C4-2B (cell line): ENCODE measurements at regions not wholly inside any gene's neighbourhood (a gene's known extent, or its start where the extent isn't known, plus 50 kb on each side); places are given as distances from the start of the nearest gene placed in this dataset.
A peak's percentile ranks its signal among the peaks of the same experiment; 100 is the strongest.

ENCODE experiments used
- H3K27ac ChIP-seq: fragments of 450-650 bp; 2 replicates; pipeline ENCODE4 v1.5.1; 2017
- CTCF ChIP-seq: fragments of 450-650 bp; conservative IDR thresholded peaks from 2 replicates; pipeline ENCODE4 v1.5.1; 2017; ENCODE audit warnings: mild to moderate bottlenecking
- ZFX ChIP-seq: fragments of 450-650 bp; IDR thresholded peaks from 2 replicates; pipeline ENCODE4 v1.6.1; 2017

- TF ChIP-seq ZFX (no peak), CTCF (no peak)
- H3K27ac ChIP-seq, result no peak overlapping the region
Measured at GRCh38 chr12:42749239-42749638, 159.7 kb upstream of the PRICKLE1 start.

DNA sequence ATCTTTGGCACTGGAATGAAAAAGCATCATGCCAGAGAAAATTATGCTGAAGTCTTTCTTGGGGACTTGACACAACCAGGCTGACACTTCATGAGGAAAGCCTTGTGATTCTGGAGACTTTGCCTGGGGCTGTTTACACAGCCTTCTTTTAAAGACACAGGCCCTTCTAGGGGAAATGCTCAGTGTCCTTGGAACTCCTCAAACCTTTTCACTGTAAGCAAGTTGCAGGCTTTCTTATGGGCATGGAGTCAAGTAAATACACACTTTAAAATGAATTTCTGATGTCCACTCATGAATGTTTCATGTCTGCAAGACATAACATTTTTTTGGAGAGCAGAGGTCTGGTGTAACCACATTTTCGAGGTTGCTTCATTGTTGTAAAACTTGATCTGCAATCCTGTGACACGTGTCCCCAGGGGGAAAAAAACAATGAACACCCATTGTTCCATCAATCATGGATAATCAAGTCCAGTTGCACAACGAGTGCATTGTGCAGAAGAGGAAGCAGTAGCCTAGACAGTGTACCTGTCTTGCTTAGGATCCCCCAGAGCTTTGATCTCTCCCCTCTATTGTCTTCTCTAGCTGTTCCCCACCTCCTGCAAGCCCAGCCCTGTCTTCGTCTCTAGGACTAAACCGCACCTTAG is 155.1 kb upstream of the PRICKLE1 start:
- H3K27ac ChIP-seq, result peak overlapping the region; percentile 19; the same call in 1 of the 2 replicates

DNA sequence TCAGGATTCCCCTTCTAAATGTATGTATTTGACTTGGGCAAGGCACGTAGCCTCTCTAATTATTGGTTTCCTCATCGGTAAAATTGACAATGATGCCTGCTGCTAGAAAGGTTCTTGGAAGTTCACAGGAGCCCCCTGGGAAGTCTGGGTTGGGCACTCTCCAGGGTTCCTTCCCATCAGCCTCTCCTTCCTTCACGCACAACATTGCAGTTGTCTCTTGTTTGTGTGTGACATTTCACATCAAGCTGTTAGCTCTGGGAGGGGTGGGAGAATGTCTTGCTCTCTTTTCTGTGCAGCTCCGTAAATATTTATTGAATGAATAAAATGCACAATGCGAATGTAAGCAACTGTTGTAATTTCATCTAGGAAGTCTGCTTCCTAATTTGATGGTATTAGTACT is 153.2 kb upstream of the PRICKLE1 start:
- TF ChIP-seq ZFX, result no peak
- TF ChIP-seq CTCF, result no peak
- H3K27ac ChIP-seq, result no peak overlapping the region

More for the DNA sequence above, 155.1 kb upstream of the PRICKLE1 start:
- TF ChIP-seq ZFX (no peak), CTCF (no peak)

- H3K27ac ChIP-seq, result no peak overlapping the region
- TF ChIP-seq CTCF, result no peak
- TF ChIP-seq ZFX, result no peak
Measured at GRCh38 chr12:42741771-42742510, 152.4 kb upstream of the PRICKLE1 start.

- no peak overlapping the region for H3K27ac ChIP-seq
- TF ChIP-seq ZFX (no peak), CTCF (no peak)
Measured at GRCh38 chr12:42741091-42741490, 151.5 kb upstream of the PRICKLE1 start.

- TF ChIP-seq ZFX, result no peak
- TF ChIP-seq CTCF, result no peak
- no peak overlapping the region for H3K27ac ChIP-seq
Measured at GRCh38 chr12:42737398-42737797, 147.9 kb upstream of the PRICKLE1 start.

DNA sequence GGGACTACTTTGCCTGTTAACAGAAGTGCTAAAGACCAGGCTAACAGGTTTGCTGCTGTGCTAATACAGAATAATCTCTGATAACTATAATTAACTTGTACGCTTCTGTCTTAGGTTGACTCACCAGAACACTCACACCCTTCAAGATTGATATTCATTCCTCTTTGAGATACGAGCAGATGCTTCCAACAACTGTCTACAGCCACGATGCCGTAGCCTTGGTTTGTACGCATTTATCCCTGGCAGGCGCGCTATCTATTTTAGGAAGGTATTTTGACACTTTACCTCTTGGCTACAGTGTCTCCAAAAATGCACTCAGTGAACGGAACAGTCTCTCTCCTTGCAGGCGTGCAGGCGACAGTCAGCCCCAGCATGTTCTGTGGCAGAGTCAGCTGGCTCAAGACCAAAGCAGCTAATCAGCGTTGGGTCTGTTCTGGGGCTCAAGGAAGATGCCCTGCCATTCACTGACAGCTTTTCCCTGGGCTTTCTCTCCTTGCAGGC is 146.4 kb upstream of the PRICKLE1 start:
- no peak for TF ChIP-seq ZFX
- TF ChIP-seq CTCF, result no peak
- H3K27ac ChIP-seq, result no peak overlapping the region
